ENCODE measurements at regions not wholly inside any gene's neighbourhood (a gene's known extent, or its start where the extent isn't known, plus 50 kb on each side); places are given as distances from the start of the nearest gene placed in this dataset.

DNA sequence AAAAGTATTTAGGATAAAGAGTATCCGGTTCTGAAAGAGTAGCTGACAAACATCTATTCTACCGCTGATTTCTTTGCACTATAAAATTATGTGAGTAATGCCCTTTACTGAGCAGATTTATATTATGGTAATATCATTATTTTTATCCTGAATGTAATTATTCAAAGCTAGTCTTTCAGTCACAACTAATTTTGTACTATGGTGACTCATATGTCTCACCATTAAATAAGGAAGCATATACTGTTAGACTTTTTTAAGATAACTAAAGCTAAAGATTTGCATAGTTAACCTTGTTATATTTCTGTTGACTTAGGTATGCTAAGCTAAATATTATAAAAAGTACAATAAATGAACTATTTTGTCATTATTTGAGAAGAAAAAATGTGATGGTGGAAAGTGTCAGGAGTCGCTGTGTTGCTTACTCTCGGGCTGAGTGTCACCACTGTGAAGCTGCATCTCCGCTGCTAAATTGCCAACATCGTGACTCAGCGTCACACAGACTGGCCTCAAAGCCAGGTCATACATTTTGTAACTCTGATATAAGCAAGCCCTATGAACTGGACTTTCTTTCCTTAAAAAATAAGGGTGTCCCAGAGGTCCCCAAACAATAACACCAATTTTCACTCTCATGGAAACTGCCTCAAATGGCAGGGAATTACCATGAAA, 69.1 kb upstream of the SSTR1 start:
- Histone ChIP-seq H3K9ac (replicated peaks; ENCODE audit: extremely low read depth, insufficient read depth, low read length) (no peak overlapping the region), H3K27ac (ENCODE audit: insufficient read depth, low read depth, low read length) (no peak overlapping the region), H2AFZ (ENCODE audit: low read depth, low read length) (no peak overlapping the region), H3K9me3 (replicated peaks; ENCODE audit: control insufficient read depth, insufficient read depth, low read length) (no peaks in the 10 kb centered on the region), H3K4me3 (replicated peaks in 1 of 3; ENCODE audit: insufficient read depth in 1 of 3, low read depth in 1 of 3, low read length in 3 of 3) (no peak overlapping the region), H3K79me2 (ENCODE audit: control insufficient read depth, insufficient read depth, low read length) (no peaks in the 10 kb centered on the region), H3K27me3 (ENCODE audit: control insufficient read depth in 2 of 2, insufficient read depth in 2 of 2, low read length in 2 of 2) (no peaks in the 10 kb centered on the region), H3K9me1 (replicated peaks; ENCODE audit: control insufficient read depth, extremely low read depth, insufficient read depth, low read length) (no peaks in the 10 kb centered on the region), H3K4me1 (ENCODE audit: control insufficient read depth, extremely low read depth, insufficient read depth, low read length) (peaks cover 8% of the 10 kb centered on the region), H3K36me3 (ENCODE audit: control insufficient read depth in 2 of 2, extremely low read depth in 1 of 2, insufficient read depth in 2 of 2, low read length in 2 of 2) (no peaks in the 10 kb centered on the region), H3K4me2 (ENCODE audit: insufficient read depth, low read length) (no peak overlapping the region), H4K20me1 (replicated peaks; ENCODE audit: control insufficient read depth, extremely low read depth, insufficient read depth, low read length) (no peaks in the 10 kb centered on the region)
- POLR2A ChIA-PET: no interaction called here
- BruUV-seq (replicated peaks): no TSS peak
- no peak for FAIRE-seq
- CTCF ChIA-PET: interaction anchor here (1.2 to 1.3 kb wide), 2 partner anchors 12 to 16 kb away, joined by 3 to 4 read pairs; no protein-coding TSS in a partner anchor
- no peak for DNase-seq (ENCODE audit: low read depth, low spot score)
- dilution Hi-C loops (cut with MboI; ENCODE audit: extremely low pct_ligation_motif_present, low sequenced_read_pairs) (no loop called here), intact Hi-C loops (cut with micrococcal nuclease) (no loop called here)
- TF ChIP-seq FOS (IDR thresholded peaks at IDR 0.05; ENCODE audit: borderline replicate concordance, insufficient read depth, low read length): no peak
- TF ChIP-seq POLR2AphosphoS5 (IDR thresholded peaks at IDR 0.05; ENCODE audit: insufficient read depth, low read depth, low read length): no peak
- TF ChIP-seq POLR2A (IDR thresholded peaks at IDR 0.05; ENCODE audit: low read depth, low read length): no peak
- TF ChIP-seq, protein P1, sequence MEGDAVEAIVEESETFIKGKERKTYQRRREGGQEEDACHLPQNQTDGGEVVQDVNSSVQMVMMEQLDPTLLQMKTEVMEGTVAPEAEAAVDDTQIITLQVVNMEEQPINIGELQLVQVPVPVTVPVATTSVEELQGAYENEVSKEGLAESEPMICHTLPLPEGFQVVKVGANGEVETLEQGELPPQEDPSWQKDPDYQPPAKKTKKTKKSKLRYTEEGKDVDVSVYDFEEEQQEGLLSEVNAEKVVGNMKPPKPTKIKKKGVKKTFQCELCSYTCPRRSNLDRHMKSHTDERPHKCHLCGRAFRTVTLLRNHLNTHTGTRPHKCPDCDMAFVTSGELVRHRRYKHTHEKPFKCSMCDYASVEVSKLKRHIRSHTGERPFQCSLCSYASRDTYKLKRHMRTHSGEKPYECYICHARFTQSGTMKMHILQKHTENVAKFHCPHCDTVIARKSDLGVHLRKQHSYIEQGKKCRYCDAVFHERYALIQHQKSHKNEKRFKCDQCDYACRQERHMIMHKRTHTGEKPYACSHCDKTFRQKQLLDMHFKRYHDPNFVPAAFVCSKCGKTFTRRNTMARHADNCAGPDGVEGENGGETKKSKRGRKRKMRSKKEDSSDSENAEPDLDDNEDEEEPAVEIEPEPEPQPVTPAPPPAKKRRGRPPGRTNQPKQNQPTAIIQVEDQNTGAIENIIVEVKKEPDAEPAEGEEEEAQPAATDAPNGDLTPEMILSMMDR (IDR thresholded peaks at IDR 0.05; ENCODE audit: extremely low read depth in 1 of 2, insufficient read depth in 1 of 2, low read depth in 1 of 2, low read length in 2 of 2): no peak
- TF ChIP-seq, protein P2, sequence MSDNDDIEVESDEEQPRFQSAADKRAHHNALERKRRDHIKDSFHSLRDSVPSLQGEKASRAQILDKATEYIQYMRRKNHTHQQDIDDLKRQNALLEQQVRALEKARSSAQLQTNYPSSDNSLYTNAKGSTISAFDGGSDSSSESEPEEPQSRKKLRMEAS (IDR thresholded peaks at IDR 0.05; ENCODE audit: insufficient read depth, insufficient read length): no peak
- TF ChIP-seq GATA2 (IDR thresholded peaks at IDR 0.05; ENCODE audit: insufficient read depth, insufficient read length, low read depth, low read length): no peak
